Heart right ventricle (tissue), 16 donors: ENCODE measurements at regions not wholly inside any gene's neighbourhood (a gene's known extent, or its start where the extent isn't known, plus 50 kb on each side); places are given as distances from the start of the nearest gene placed in this dataset.

Experiments
- ATAC-seq, 8 donors: fragments of 200-7000 bp; cut with Tn5 transposase; one replicate each; pipeline ENCODE4 v1.9.1; 2020; ENCODE audit warnings: mild to moderate bottlenecking in 8 of 8, moderate library complexity in 8 of 8, moderate number of reproducible peaks in 1 of 8
- DNase-seq, 2 donors: peaks; one replicate each; pipeline ENCODE4 v3.0.0-alpha.2; 2020
- H3K27ac ChIP-seq, 10 donors: fragments of 200-600 bp; sonication (generic) in 2 of 10; one replicate each; pipeline versions ENCODE4 v1.5.0 to v1.8.0; 2020 to 2022; ENCODE audit warnings: mild to moderate bottlenecking in 3 of 10
- H3K27me3 ChIP-seq, 7 donors: fragments of 200-600 bp; one replicate each; pipeline ENCODE4 v1.8.0; 2021 to 2022; ENCODE audit warnings: mild to moderate bottlenecking in 2 of 7
- H3K36me3 ChIP-seq, 9 donors: fragments of 200-600 bp; sonication (generic) in 1 of 9; one replicate each; pipeline versions ENCODE4 v1.5.0 to v1.8.0; 2020 to 2022; ENCODE audit warnings: mild to moderate bottlenecking in 2 of 9
- H3K4me1 ChIP-seq, 9 donors: fragments of 200-600 bp; sonication (generic) in 1 of 9; one replicate each; pipeline versions ENCODE4 v1.5.0 to v1.8.0; 2020 to 2022; ENCODE audit warnings: mild to moderate bottlenecking in 4 of 9
- H3K4me3 ChIP-seq, 10 donors: fragments of 200-600 bp; sonication (generic) in 2 of 10; one replicate each; pipeline versions ENCODE4 v1.5.0 to v1.8.0; 2020 to 2022; ENCODE audit warnings: mild to moderate bottlenecking in 7 of 10, moderate library complexity in 2 of 10
- H3K9me3 ChIP-seq, 11 donors: fragments of 200-600 bp in 10 of 11; sonication (generic) in 2 of 11; one replicate each; pipeline versions ENCODE4 v1.5.0 to v1.8.0; 2013 to 2022; ENCODE audit warnings: mild to moderate bottlenecking in 2 of 11, control low read depth in 1 of 11, moderate library complexity in 1 of 11
- WGBS, 2 donors: extraction: QIAGEN DNeasy Blood & Tissue Kit; methylation state at CpG; one replicate each; pipeline ENCODE4 v1.1.7; 2013; ENCODE audit warnings: inconsistent platforms in 1 of 2; 5-methylcytosine and 5-hydroxymethylcytosine counted together
- intact Hi-C, 10 donors: fragments of 100-400 bp; cut with DNase I; formaldehyde crosslinking; loops; one replicate each; pipeline versions ENCODE4 v1.11.1 to v1.14.2; 2022
- TF ChIP-seq, protein P1 (sequence below), 9 donors: fragments of 200-600 bp; sonication (generic) in 2 of 9; IDR thresholded peaks; one replicate each; pipeline versions ENCODE4 v1.5.0 to v1.8.0; 2021 to 2022; ENCODE audit warnings: antibody characterized with exemption in 9 of 9, mild to moderate bottlenecking in 5 of 9, moderate library complexity in 1 of 9
- donor health status: Arrhythmogenic right ventricular cardiomyopathy.
- donor health status: ischemic (EF 13 %, LVEDD 7.1; RV severe dilation, severe dysfunction).
- donor health status: healthy with polysubstance abuse.
- donor health status: DM: no; HTN: yes; CAD: no.
- donor health status: DM: no; HTN: no; CAD: no.
- donor health status: ischemic (EF 25% LVEDD 6.9; RV normal size, moderate dysfunction).
- donor health status: ischemic (EF 25% LVEDD 5.7; RV mildly dilated, moderate dysfunction).
- donor health status: healthy.
- donor health status: DM: yes; HTN: yes; CAD: no.
- donor health status: Ischemic cardiomyopathy.
- donor health status: ischemic (EF 35%, LVEDD 5.7; RV mildly dilated, moderate dysfunction).
- donor health status: nonischemic (EF 11% LVEDD 7.7; RV severe dilation, severe dysfunction).
- donor health status: DM: yes; HTN: yes; CAD: no.
- donor health status: PGD.
- donor health status: ischemic (EF 29% LVEDD 5.4; RV normal size, mild dysfunction).
- donor health status: nonischemic (EF 23%, LVEDD 6.1; RV moderate dilation, normal function).

DNA sequence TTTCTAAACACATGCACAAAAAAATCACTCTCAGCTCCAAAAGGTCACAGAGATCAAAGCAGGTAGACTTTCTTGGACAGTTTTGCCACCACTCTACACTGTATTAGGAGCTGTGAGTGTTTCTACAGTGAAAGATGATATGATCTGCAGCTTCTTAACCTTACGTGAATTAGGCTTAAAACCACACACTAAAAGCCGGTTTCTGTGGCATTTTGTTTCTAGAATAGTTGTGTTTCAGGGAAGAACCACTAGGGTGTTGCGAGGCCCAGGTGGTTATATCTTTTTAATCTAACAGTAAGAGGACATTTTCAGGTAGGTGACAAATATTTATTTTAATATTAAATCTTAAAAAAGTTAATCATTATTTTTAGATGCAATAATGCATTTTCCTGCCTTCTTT is 216.4 kb downstream of the KLF5 start:
- Histone ChIP-seq H3K9me3 (peaks cover 0 to 18% (median 9%) of the 10 kb centered on the region in 11 donors), H3K27ac (no peak overlapping the region), H3K36me3 (no peaks in the 10 kb centered on the region), H3K4me1 (peaks cover 0 to 12% (median 0%) of the 10 kb centered on the region in 9 donors), H3K4me3 (no peak overlapping the region), H3K27me3 (no peaks in the 10 kb centered on the region)
- DNase-seq (no peak), ATAC-seq (no peak)
- WGBS, 2 donors, result 83 to 88% methylated on average over 3 of the region's 3 CpGs
- intact Hi-C loops, result no loop called here
- TF ChIP-seq, protein P1, sequence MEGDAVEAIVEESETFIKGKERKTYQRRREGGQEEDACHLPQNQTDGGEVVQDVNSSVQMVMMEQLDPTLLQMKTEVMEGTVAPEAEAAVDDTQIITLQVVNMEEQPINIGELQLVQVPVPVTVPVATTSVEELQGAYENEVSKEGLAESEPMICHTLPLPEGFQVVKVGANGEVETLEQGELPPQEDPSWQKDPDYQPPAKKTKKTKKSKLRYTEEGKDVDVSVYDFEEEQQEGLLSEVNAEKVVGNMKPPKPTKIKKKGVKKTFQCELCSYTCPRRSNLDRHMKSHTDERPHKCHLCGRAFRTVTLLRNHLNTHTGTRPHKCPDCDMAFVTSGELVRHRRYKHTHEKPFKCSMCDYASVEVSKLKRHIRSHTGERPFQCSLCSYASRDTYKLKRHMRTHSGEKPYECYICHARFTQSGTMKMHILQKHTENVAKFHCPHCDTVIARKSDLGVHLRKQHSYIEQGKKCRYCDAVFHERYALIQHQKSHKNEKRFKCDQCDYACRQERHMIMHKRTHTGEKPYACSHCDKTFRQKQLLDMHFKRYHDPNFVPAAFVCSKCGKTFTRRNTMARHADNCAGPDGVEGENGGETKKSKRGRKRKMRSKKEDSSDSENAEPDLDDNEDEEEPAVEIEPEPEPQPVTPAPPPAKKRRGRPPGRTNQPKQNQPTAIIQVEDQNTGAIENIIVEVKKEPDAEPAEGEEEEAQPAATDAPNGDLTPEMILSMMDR (IDR thresholded peaks at IDR 0.05), result no peak

DNA sequence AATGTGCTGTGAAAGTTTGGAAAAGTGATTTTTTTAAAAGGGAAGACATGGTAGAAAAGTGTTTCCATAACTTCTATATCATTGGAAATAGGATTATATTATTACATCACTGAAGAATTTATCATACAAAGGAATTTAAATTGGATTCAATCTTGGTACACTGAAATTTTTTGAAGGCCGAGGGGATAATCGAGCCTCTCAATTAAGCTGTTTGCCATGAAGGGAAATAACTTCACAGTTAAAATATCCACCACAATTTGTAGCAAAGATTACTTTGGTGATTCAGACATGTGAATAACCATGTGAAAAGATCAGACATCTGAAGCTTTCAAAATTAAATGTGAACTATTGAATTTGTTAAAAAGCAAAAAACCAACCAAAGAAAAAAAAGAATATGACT is 215.3 kb downstream of the KLF5 start:
- ATAC-seq, result no peak
- peaks cover 0 to 12% (median 0%) of the 10 kb centered on the region in 9 donors for H3K4me1 ChIP-seq
- DNase-seq, result no peak
- no peak overlapping the region for H3K27ac ChIP-seq
- no peaks in the 10 kb centered on the region for H3K36me3 ChIP-seq
- H3K4me3 ChIP-seq, result no peak overlapping the region
- WGBS, 2 donors, result 32 to 42% methylated on average over 2 of the region's 2 CpGs
- peaks cover 0 to 22% (median 9%) of the 10 kb centered on the region in 11 donors for H3K9me3 ChIP-seq
- no peaks in the 10 kb centered on the region for H3K27me3 ChIP-seq
- TF ChIP-seq, protein P1 (IDR thresholded peaks at IDR 0.05), result no peak
- intact Hi-C loops, result no loop called here

DNA sequence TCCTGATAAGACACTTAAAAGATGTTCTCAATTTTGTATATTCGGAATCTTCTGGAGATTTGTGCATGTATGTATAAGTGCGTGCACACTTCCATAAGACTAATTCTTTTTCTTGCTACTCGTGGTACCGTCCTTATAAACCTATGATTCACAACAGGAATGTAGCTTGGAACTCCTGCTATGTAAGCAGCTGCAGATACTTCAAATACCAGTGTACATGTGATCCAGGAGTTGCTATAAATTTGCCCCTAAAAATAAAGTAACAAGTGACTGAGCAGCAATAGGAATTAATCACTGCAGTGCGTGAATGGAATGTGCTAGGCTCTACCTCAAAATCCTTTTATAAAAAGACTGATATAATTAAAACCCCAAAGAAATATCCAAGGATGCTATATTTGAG is 214.9 kb downstream of the KLF5 start:
- WGBS, 2 donors, result 45 to 56% methylated on average over 5 of the region's 5 CpGs
- Histone ChIP-seq H3K4me1 (peaks cover 0 to 12% (median 0%) of the 10 kb centered on the region in 9 donors), H3K27ac (no peak overlapping the region), H3K27me3 (no peaks in the 10 kb centered on the region), H3K4me3 (no peak overlapping the region), H3K9me3 (peaks cover 0 to 22% (median 9%) of the 10 kb centered on the region in 11 donors), H3K36me3 (no peaks in the 10 kb centered on the region)
- intact Hi-C loops, result no loop called here
- ATAC-seq (peak in 1 of 8 donors; percentile 27), DNase-seq (no peak)
- TF ChIP-seq, protein P1 (IDR thresholded peaks at IDR 0.05), result no peak

DNA sequence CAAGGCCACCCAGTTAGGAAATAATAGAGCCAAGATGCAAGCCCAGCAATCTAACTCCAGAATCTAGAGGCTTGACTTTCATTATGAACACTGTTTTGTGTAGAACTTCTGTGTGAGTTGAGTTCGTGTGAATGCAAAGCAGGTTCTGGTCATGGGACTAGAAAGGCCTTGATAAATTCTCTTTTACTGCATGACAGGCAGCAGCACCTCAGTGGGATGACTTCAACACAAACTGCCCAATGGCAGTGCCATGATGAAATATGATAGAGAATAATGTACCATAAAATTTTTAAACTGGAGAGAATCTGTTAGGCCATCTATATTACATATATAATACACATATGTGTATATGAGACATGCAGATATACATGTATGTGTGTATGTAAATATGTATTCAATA is 214.5 kb downstream of the KLF5 start:
- intact Hi-C loops, result no loop called here
- Histone ChIP-seq H3K4me1 (peaks cover 0 to 12% (median 0%) of the 10 kb centered on the region in 9 donors), H3K36me3 (no peaks in the 10 kb centered on the region), H3K9me3 (peaks cover 0 to 22% (median 9%) of the 10 kb centered on the region in 11 donors), H3K27me3 (no peaks in the 10 kb centered on the region), H3K4me3 (no peak overlapping the region), H3K27ac (no peak overlapping the region)
- no peak for ATAC-seq
- WGBS, 2 donors, result 59 to 64% methylated on average over 1 of the region's 1 CpG
- no peak for DNase-seq
- TF ChIP-seq, protein P1 (IDR thresholded peaks at IDR 0.05), result no peak
